GM23338 (cell line): ENCODE measurements at regions not wholly inside any gene's neighbourhood (a gene's known extent, or its start where the extent isn't known, plus 50 kb on each side); places are given as distances from the start of the nearest gene placed in this dataset.

Source experiments
- ATAC-seq: fragments of 200-7000 bp; cut with Tn5 transposase; 3 replicates; pipeline ENCODE4 v1.9.1; 2020
- DNase-seq: peaks from one replicate; pipeline ENCODE4 v3.0.0-alpha.2; 2015; ENCODE audit warnings: low spot score
- H2AFZ ChIP-seq: fragments of 200-600 bp; sonication (generic); 2 replicates; pipeline ENCODE4 v1.8.0; 2016; ENCODE audit warnings: antibody characterized with exemption, mild to moderate bottlenecking, moderate library complexity
- H3F3A ChIP-seq: fragments of 200-600 bp; sonication (generic); replicated peaks from 2 replicates; pipeline ENCODE4 v1.8.0; 2017; ENCODE audit warnings: antibody characterized with exemption, mixed run types, low read depth
- H3K27ac ChIP-seq: fragments of 200-600 bp; sonication (generic); 2 replicates; pipeline ENCODE4 v1.6.1; 2016; ENCODE audit warnings: low read depth
- H3K27me3 ChIP-seq: fragments of 200-600 bp; sonication (generic); 2 replicates; pipeline ENCODE4 v1.8.0; 2016; ENCODE audit warnings: mild to moderate bottlenecking, mixed run types, moderate library complexity; ENCODE audit not compliant: insufficient read depth
- H3K36me3 ChIP-seq: fragments of 200-600 bp; sonication (generic); 2 replicates; pipeline ENCODE4 v1.8.0; 2016; ENCODE audit warnings: mild to moderate bottlenecking; ENCODE audit not compliant: insufficient read depth
- H3K4me1 ChIP-seq: fragments of 200-600 bp; sonication (generic); 2 replicates; pipeline ENCODE4 v1.8.0; 2016; ENCODE audit warnings: mild to moderate bottlenecking, moderate library complexity; ENCODE audit not compliant: insufficient read depth
- H3K4me2 ChIP-seq: fragments of 200-600 bp; sonication (generic); 2 replicates; pipeline ENCODE4 v1.7.1; 2017; ENCODE audit warnings: mixed run types
- H3K4me3 ChIP-seq: fragments of 200-600 bp; sonication (generic); 2 replicates; pipeline ENCODE4 v1.6.1; 2016; ENCODE audit warnings: mixed run types
- H3K79me2 ChIP-seq: fragments of 200-600 bp; sonication (generic); replicated peaks from 2 replicates; pipeline ENCODE4 v1.8.0; 2017; ENCODE audit warnings: mild to moderate bottlenecking; ENCODE audit not compliant: insufficient read depth
- H3K9me2 ChIP-seq: fragments of 200-600 bp; sonication (generic); 2 replicates; pipeline ENCODE4 v1.8.0; 2017; ENCODE audit not compliant: insufficient read depth
- H4K20me1 ChIP-seq: fragments of 200-600 bp; sonication (generic); replicated peaks from 2 replicates; pipeline ENCODE4 v1.8.0; 2017; ENCODE audit warnings: mild to moderate bottlenecking; ENCODE audit not compliant: insufficient read depth
- H3K27ac Mint-ChIP-seq: 2 replicates; pipeline ENCODE4 v1.8.0; 2020; ENCODE audit warnings: inconsistent platforms, mild to moderate bottlenecking, moderate library complexity, mixed read lengths
- H3K27me3 Mint-ChIP-seq: 3 replicates; pipeline ENCODE4 v1.8.0; 2022; ENCODE audit warnings: low read depth, mild to moderate bottlenecking, moderate library complexity, mixed read lengths, inconsistent platforms; ENCODE audit not compliant: insufficient read depth, poor library complexity
- H3K36me3 Mint-ChIP-seq: 3 replicates; pipeline ENCODE4 v1.8.0; 2021; ENCODE audit warnings: low read depth, mild to moderate bottlenecking, inconsistent platforms, moderate library complexity, mixed read lengths
- H3K4me1 Mint-ChIP-seq: 3 replicates; pipeline ENCODE4 v1.8.0; 2020; ENCODE audit warnings: mild to moderate bottlenecking, inconsistent platforms, mixed read lengths
- H3K4me3 Mint-ChIP-seq: 3 replicates; pipeline ENCODE4 v1.8.0; 2021; ENCODE audit warnings: moderate library complexity, mild to moderate bottlenecking, inconsistent platforms, mixed read lengths
- H3K9me3 Mint-ChIP-seq: 3 replicates; pipeline ENCODE4 v1.8.0; 2020; ENCODE audit warnings: moderate library complexity, mild to moderate bottlenecking, inconsistent platforms, mixed read lengths
- CREB1 ChIP-seq: fragments of 250-450 bp; sonication (Bioruptor Pico); IDR thresholded peaks from 2 replicates; pipeline ENCODE4 v1.5.0; 2020; ENCODE audit warnings: low read depth, mild to moderate bottlenecking, moderate library complexity
- ETS1 ChIP-seq: IDR thresholded peaks from 2 replicates; pipeline ENCODE4 v1.6.1; 2016; ENCODE audit warnings: antibody characterized with exemption
- EZH2 ChIP-seq: fragments of 200-600 bp; sonication (generic); IDR thresholded peaks from one replicate; pipeline ENCODE4 v1.8.0; 2017; ENCODE audit warnings: antibody characterized with exemption, mild to moderate bottlenecking, low read depth; ENCODE audit not compliant: unreplicated experiment
- EZH2phosphoT487 ChIP-seq: fragments of 200-600 bp; sonication (generic); IDR thresholded peaks from one replicate; pipeline ENCODE4 v1.8.1; 2018; ENCODE audit warnings: antibody characterized with exemption; ENCODE audit not compliant: unreplicated experiment
- JUNB ChIP-seq: IDR thresholded peaks from one replicate; pipeline ENCODE4 v1.6.1; 2016; ENCODE audit warnings: antibody characterized with exemption; ENCODE audit not compliant: unreplicated experiment
- NANOG ChIP-seq: IDR thresholded peaks from 2 replicates; pipeline ENCODE4 v1.6.1; 2016; ENCODE audit warnings: antibody characterized with exemption, borderline replicate concordance
- REST ChIP-seq: IDR thresholded peaks from one replicate; pipeline ENCODE4 v1.6.1; 2018; ENCODE audit warnings: antibody characterized with exemption; ENCODE audit not compliant: unreplicated experiment
- ZNF114 ChIP-seq: fragments of 250-450 bp; sonication (Bioruptor Pico); IDR thresholded peaks from 2 replicates; pipeline ENCODE4 v1.5.0; 2020; ENCODE audit warnings: mild to moderate bottlenecking, moderate library complexity
- ZNF331 ChIP-seq: fragments of 250-450 bp; sonication (Bioruptor Pico); IDR thresholded peaks from 2 replicates; pipeline ENCODE4 v1.5.0; 2020; ENCODE audit warnings: low read depth, mild to moderate bottlenecking, moderate library complexity
- ZNF462 ChIP-seq: fragments of 250-450 bp; sonication (Bioruptor Pico); IDR thresholded peaks from 2 replicates; pipeline ENCODE4 v1.5.0; 2020; ENCODE audit warnings: mild to moderate bottlenecking, moderate library complexity

GRCh38 chr12:74817499-74817898 lies 279.9 kb downstream of the ATXN7L3B start:
- H3K4me1 ChIP-seq = no peaks in the 10 kb centered on the region
- no peaks in the 10 kb centered on the region for H3K27me3 ChIP-seq
- H3K9me2 ChIP-seq = 0 out of 2 replicates have a peak, but pooled peaks cover 4% of the 10 kb centered on the region
- DNase-seq (no peak), ATAC-seq (no peak)
- H2AFZ ChIP-seq = no peak overlapping the region
- H4K20me1 ChIP-seq = no peaks in the 10 kb centered on the region
- H3K27ac ChIP-seq = no peak overlapping the region
- no peak overlapping the region for H3K4me3 ChIP-seq
- Mint-ChIP-seq H3K27me3 (peaks cover 4% of the 10 kb centered on the region), H3K27ac (no peak overlapping the region), H3K4me1 (peaks cover 3% of the 10 kb centered on the region; the same call in 2 of the 3 replicates), H3K36me3 (peaks cover 8% of the 10 kb centered on the region; the same call in 1 of the 3 replicates), H3K9me3 (peaks cover 20% of the 10 kb centered on the region), H3K4me3 (no peak overlapping the region)
- no peak for TF ChIP-seq JUNB
- no peak for TF ChIP-seq ETS1
- TF ChIP-seq EZH2 = no peak
- no peak for TF ChIP-seq EZH2phosphoT487
- TF ChIP-seq CREB1 = no peak
- no peak for TF ChIP-seq ZNF331 (CRISPR knock-in tag)
- TF ChIP-seq REST = no peak
- TF ChIP-seq ZNF114 (CRISPR knock-in tag) = no peak
- no peak for TF ChIP-seq ZNF462
- TF ChIP-seq NANOG = no peak
- H3K36me3 ChIP-seq = no peaks in the 10 kb centered on the region
- H3K79me2 ChIP-seq = no peaks in the 10 kb centered on the region
- no peak overlapping the region for H3K4me2 ChIP-seq
- H3F3A ChIP-seq = no peaks in the 10 kb centered on the region
